ENCODE measurements at regions not wholly inside any gene's neighbourhood (a gene's known extent, or its start where the extent isn't known, plus 50 kb on each side); places are given as distances from the start of the nearest gene placed in this dataset.

DNA sequence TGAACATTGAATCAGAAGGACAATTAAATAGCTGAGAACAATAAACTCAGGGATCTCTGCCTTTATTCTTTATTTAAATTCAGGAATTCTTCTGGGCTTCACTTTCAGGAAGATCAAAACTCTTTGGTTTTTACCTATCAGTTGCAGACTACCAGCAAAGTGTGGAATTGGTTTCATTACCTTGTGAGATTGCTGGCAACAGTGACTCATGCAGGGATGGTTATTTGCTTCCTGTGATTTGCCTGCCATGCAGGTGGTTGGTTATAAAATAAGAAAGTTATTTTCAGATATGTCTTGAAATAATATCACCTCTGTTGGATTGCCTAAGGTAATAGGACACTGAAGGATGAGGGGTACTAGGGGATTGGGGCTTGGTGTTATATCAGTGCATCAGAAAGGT, 204.6 kb downstream of the PTBP2 start:
- TF ChIP-seq CTCF (IDR thresholded peaks at IDR 0.05; ENCODE audit: low read depth, low read length) (no peak), POLR2A (IDR thresholded peaks at IDR 0.05; ENCODE audit: extremely low read depth, insufficient read length) (no peak)
